Uterus (tissue), 3 donors: ENCODE measurements at regions not wholly inside any gene's neighbourhood (a gene's known extent, or its start where the extent isn't known, plus 50 kb on each side); places are given as distances from the start of the nearest gene placed in this dataset.
"Not testable (repeated sequence)": the region's sequence is repeated elsewhere in the genome, so short reads cannot be mapped to it uniquely, and the experiment has no call there.

Source experiments
- DNase-seq, 2 donors: peaks; one replicate each; pipeline ENCODE4 v3.0.0-alpha.2; 2019 to 2020
- H3K27ac ChIP-seq, 2 donors: fragments of 200-600 bp; sonication (generic); 1 replicate in 1 of 2; 2 replicates in 1 of 2; pipeline ENCODE4 v1.5.1; 2016 to 2018
- H3K27me3 ChIP-seq, 2 donors: fragments of 200-600 bp; sonication (generic); one replicate each; pipeline ENCODE4 v1.5.1; 2018 to 2019; ENCODE audit warnings: control low read depth in 1 of 2
- H3K36me3 ChIP-seq, 2 donors: fragments of 200-600 bp; sonication (generic); one replicate each; pipeline ENCODE4 v1.5.1; 2019; ENCODE audit warnings: control low read depth in 1 of 2
- H3K4me1 ChIP-seq, 2 donors: fragments of 200-600 bp; sonication (generic); one replicate each; pipeline ENCODE4 v1.5.1; 2018 to 2019; ENCODE audit warnings: control low read depth in 1 of 2
- H3K4me3 ChIP-seq, 2 donors: fragments of 200-600 bp; sonication (generic); 1 replicate in 1 of 2; 2 replicates in 1 of 2; pipeline ENCODE4 v1.5.1; 2018 to 2019; ENCODE audit warnings: mild to moderate bottlenecking in 1 of 2
- H3K9me3 ChIP-seq, 2 donors: fragments of 200-600 bp; sonication (generic); one replicate each; pipeline ENCODE4 v1.5.1; 2019; ENCODE audit warnings: control low read depth in 1 of 2
- CTCF ChIP-seq, 4 experiments: fragments of 200-600 bp in 2 of 4; fragments of 450-650 bp in 2 of 4; sonication (generic) in 2 of 4; IDR thresholded peaks; one replicate each; pipeline ENCODE4 v1.5.1; 2016 to 2019; ENCODE audit warnings: antibody characterized with exemption in 4 of 4, mild to moderate bottlenecking in 2 of 4, moderate library complexity in 1 of 4
- POLR2A ChIP-seq, 2 donors: fragments of 450-650 bp; IDR thresholded peaks; one replicate each; pipeline ENCODE4 v1.6.1; 2016; ENCODE audit warnings: antibody characterized with exemption in 2 of 2, mild to moderate bottlenecking in 1 of 2, moderate library complexity in 1 of 2
- intact Hi-C: fragments of 100-400 bp; cut with DNase I; formaldehyde crosslinking; loops from one replicate; pipeline ENCODE4 v1.15.1; 2023; ENCODE audit warnings: low total_unique reads
- donor health status: DM: yes; HTN: yes; CAD: no.

- no peak overlapping the region for H3K4me3 ChIP-seq
- no peak for TF ChIP-seq POLR2A (IDR thresholded peaks at IDR 0.05)
- TF ChIP-seq CTCF (IDR thresholded peaks at IDR 0.05): no peak
- no peaks in the 10 kb centered on the region for H3K4me1 ChIP-seq
- H3K27ac ChIP-seq: no peak overlapping the region
- no peaks in the 10 kb centered on the region for H3K9me3 ChIP-seq
- no peak for DNase-seq
- no peaks in the 10 kb centered on the region for H3K27me3 ChIP-seq
- H3K36me3 ChIP-seq: no peaks in the 10 kb centered on the region
- intact Hi-C loops: no loop called here
These were observed 686.9 kb upstream of the GBE1 start for GRCh38 chr3:82448320-82448719.

- intact Hi-C loops, H3K27me3 ChIP-seq, H3K27ac ChIP-seq, H3K9me3 ChIP-seq, H3K4me1 ChIP-seq, DNase-seq, H3K4me3 ChIP-seq, H3K36me3 ChIP-seq: not testable (repeated sequence)
These were observed 667.4 kb upstream of the GBE1 start for GRCh38 chr3:82428821-82429220.

DNA sequence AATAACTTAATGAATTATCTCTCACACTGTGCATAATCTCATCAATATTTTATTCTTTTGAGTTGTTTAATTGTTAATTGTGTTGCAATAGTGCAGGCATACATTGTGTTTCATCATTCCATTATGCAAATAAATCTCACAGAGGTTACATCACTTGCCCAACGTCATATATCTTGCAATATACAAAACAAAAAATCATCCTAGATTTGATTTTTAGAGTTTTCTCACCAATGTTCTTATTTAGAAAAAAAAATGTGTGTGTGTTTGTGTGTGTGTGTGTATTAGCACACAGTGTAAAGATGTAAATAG is 662.5 kb upstream of the GBE1 start:
- Histone ChIP-seq H3K36me3 (no peaks in the 10 kb centered on the region), H3K4me1 (no peaks in the 10 kb centered on the region), H3K9me3 (no peaks in the 10 kb centered on the region), H3K27ac (no peak overlapping the region), H3K27me3 (no peaks in the 10 kb centered on the region), H3K4me3 (no peak overlapping the region)
- intact Hi-C loops: no loop called here
- TF ChIP-seq POLR2A (IDR thresholded peaks at IDR 0.05) (no peak), CTCF (IDR thresholded peaks at IDR 0.05) (no peak)
- DNase-seq: no peak

DNA sequence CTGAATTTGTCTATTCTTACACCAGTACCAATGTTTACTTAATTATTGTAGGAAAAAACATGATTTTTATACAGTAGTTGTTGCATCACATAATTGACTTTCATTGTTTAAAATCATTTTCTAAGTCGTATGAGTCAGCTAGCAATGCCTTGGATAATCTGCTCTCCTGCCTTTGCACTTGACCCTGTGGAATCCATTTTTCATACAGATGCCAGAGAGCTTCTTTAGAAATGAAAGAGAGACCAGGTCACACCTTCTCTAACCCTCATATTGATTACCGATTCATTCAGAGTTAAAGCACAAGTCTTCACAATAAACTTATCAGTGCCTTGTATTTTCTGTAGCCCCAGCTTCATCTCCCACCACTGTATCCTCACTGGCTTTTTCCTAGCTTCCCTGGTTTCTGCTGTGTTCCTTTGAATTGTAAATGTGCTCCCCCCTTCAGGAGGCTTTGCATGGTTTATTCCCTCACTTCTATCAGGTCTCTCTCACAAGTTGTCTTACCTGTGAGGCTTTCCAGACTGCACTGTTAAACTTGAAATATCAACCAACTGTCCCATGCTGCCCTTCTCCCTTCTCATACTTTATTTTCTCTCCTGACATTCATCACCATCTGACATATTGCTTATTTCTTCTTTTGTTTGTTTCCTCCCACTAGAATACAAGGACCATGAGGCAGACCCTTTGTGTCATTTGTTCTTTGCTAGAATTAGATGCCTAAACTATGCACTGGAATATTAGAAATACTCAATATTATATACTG is 662.0 kb upstream of the GBE1 start:
- intact Hi-C loops: no loop called here
- DNase-seq: no peak

DNA sequence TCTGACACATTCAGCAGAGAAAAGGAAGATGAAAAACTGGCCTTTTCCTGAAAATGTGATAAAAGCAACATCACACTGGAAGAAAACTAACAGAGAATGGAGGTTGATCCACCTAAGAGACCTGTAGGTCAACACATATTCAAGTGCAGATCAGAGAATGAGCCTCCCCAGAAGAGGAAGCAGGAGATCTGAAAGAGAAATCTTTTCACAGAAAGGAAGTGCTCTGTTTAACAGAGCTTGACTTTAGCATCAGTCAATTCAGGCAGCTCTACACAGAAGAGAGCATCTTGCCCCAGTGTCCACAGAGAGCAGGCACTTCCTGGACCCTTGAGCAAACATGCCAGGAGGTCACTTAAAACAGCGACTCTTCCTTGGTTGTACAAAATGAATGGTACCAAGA is 655.4 kb upstream of the GBE1 start:
- TF ChIP-seq CTCF (IDR thresholded peaks at IDR 0.05): no peak
- no peak for TF ChIP-seq POLR2A (IDR thresholded peaks at IDR 0.05)
- Histone ChIP-seq H3K27ac (no peak overlapping the region), H3K36me3 (no peaks in the 10 kb centered on the region), H3K27me3 (no peaks in the 10 kb centered on the region), H3K4me3 (no peak overlapping the region), H3K9me3 (no peaks in the 10 kb centered on the region), H3K4me1 (no peaks in the 10 kb centered on the region)
- intact Hi-C loops: no loop called here
- DNase-seq: no peak

More for the DNA sequence above, 662.0 kb upstream of the GBE1 start:
- no peaks in the 10 kb centered on the region for H3K4me1 ChIP-seq
- no peaks in the 10 kb centered on the region for H3K9me3 ChIP-seq
- no peak for TF ChIP-seq CTCF (IDR thresholded peaks at IDR 0.05)
- no peak for TF ChIP-seq POLR2A (IDR thresholded peaks at IDR 0.05)
- no peak overlapping the region for H3K4me3 ChIP-seq
- H3K27ac ChIP-seq: no peak overlapping the region
- H3K27me3 ChIP-seq: no peaks in the 10 kb centered on the region
- no peaks in the 10 kb centered on the region for H3K36me3 ChIP-seq

- intact Hi-C loops: no loop called here
- H3K9me3 ChIP-seq: no peaks in the 10 kb centered on the region
- H3K27me3 ChIP-seq: no peaks in the 10 kb centered on the region
- no peak overlapping the region for H3K4me3 ChIP-seq
- no peaks in the 10 kb centered on the region for H3K4me1 ChIP-seq
- H3K27ac ChIP-seq: no peak overlapping the region
- TF ChIP-seq POLR2A (IDR thresholded peaks at IDR 0.05): no peak
- no peak for TF ChIP-seq CTCF (IDR thresholded peaks at IDR 0.05)
- H3K36me3 ChIP-seq: no peaks in the 10 kb centered on the region
- DNase-seq: no peak
These were observed 654.9 kb upstream of the GBE1 start for GRCh38 chr3:82416349-82416748.
